GM19467 (cell line): ENCODE measurements at regions not wholly inside any gene's neighbourhood (a gene's known extent, or its start where the extent isn't known, plus 50 kb on each side); places are given as distances from the start of the nearest gene placed in this dataset.

ENCODE experiments used
- ATAC-seq: cut with Tn5 transposase; IDR thresholded peaks from one replicate; pipeline ENCODE4 v1.9.1; 2021; ENCODE audit warnings: mild to moderate bottlenecking, moderate library complexity; ENCODE audit not compliant: unreplicated experiment

- ATAC-seq, result no peak
These were observed 144.7 kb upstream of the CPSF6 start for GRCh38 chr12:69094606-69095216.

GRCh38 chr12:69095765-69096477, 143.4 kb upstream of the CPSF6 start:
- ATAC-seq, result no peak

DNA sequence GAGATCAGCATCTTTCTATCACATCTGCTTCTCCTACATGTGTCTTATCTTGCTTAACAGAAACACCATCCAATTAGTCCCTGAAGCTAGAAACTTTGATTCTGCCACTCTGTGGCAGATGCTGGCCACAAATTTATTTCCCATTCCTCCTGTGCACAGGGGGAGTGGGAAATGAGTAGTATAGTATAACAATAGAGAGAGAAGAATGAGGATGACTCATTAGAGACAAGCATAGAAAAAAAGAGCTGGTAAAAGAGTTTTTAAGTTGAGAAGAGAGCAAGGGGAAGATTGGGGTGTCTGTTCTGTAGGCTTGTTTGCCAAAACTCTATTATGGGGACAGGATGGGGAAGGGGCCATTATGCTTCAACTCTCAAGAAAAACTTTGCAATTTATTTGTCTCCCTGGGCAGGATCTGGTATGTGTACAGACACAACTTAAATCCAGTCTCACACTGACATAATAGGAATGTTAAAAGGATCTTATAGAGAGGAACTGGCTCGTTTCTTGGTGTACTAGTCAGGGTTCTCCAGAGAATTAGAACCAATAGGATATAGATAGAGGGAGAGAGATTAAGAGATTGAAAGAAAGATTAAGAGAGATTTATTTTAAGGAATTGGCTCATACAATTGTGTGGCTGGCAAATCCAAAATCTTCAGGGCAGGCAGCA, 142.6 kb upstream of the CPSF6 start:
- no peak for ATAC-seq

- ATAC-seq, result no peak
These were observed 141.6 kb upstream of the CPSF6 start for GRCh38 chr12:69097619-69098368.

DNA sequence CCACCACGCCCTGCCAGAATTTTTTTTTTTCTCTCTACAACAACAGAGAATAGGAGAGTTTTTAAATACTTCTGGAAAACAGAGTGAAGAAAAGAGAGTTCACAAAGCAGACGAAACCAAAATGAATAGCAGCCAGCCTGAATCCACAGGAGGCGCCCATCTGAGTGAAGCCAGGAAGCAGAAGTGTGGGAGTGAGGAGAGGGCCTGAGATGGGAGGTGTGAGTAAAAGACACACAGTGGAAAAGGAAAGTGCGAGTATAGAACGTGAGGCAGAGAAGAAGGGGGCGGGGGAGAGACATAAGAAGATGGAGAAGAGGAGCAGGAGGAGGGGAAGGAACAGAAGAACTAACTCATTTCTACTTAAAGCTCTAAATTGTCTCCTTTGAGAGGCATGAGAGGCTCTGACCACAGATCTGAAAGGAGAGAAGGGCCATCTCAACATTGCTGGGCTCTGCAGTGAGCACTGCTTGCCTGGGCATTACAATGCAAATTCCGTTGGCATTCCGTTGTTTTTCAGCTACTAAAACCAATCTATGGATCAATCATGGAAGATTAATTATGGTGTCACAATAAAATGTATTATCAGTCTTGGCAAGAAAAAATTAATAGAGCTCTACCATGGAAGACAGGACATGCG, 140.1 kb upstream of the CPSF6 start:
- ATAC-seq, result no peak

GRCh38 chr12:69101505-69101904, 137.9 kb upstream of the CPSF6 start:
- no peak for ATAC-seq

DNA sequence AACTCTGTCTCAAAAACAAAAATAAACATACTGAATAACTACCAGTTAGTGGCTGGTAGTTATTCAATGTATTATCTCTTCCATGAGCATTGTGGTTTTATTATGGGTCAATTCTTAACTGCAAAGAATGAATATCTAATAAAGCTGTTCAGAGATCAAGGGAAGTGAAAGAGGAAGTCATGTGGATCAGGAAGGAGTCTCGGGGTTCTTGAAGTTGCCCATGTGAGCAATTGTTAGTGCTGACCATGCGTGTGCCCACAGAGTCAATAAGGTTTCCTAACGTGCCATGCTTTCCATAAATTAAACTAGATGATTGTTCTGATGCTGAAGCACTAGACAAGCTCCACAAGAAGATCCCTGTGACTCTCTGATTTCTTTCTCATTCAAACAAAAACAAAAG, 136.5 kb upstream of the CPSF6 start:
- ATAC-seq, result no peak

DNA sequence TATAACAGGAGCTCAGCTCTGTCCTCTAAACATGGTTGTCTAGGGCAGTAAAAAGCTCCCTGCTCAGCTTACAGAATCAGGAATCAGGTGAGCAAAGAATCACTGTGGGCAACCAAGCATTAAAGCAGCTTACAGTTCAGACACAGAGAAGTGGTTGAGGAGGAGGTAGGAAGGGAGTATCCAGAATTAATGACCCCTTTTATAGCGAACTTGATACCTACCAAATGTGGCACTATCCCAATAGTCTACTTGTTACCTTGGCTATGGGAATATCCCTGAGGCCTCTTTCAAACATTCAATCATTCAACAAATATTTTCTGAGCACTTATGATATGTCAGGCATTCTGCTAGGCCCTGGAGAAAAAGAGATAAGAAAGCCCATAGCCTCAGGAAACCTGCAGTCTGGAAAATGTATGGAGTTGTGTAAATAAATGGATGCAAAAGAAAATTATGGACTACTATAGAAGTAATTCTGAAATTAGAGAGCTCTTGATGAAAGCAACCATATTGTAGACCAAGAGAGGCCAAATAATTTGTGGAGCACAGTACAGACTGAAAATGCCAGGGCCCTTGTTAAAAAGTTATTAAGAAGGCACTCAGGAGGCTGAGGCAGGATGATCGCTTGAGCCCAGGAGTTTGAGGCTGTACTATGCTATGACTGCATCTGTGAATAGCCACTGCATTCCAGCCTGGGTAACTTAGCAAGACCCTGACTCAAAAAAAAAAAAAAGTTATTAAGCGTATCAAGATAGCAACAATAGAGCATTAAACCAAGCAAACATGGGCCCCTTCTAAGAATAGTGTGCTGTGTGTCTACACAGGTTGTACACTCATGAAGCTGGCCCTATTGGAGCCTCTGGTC, 134.0 kb upstream of the CPSF6 start:
- ATAC-seq, result no peak

GRCh38 chr12:69106482-69107118, 132.8 kb upstream of the CPSF6 start:
- ATAC-seq, result no peak

DNA sequence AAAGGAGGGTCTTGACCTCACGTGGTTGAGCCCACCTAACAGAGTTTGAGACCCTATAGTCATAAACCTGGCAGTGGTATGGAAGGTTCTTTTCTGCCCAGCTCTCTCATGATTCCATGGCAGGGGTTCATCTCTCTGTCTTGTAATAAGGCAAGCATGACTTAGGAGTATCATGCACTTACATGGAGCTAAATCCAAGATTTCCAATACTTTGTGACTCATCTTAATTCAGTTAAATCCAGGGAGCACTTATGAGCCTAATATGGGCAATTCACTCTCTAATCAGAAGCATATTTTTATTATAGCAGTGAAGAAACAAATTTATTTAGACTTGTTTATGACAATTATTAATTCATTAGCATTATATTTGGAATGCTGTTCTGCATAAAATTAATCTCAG, 131.8 kb upstream of the CPSF6 start:
- ATAC-seq, result no peak

- no peak for ATAC-seq
These were observed 131.3 kb upstream of the CPSF6 start for GRCh38 chr12:69108037-69108436.

DNA sequence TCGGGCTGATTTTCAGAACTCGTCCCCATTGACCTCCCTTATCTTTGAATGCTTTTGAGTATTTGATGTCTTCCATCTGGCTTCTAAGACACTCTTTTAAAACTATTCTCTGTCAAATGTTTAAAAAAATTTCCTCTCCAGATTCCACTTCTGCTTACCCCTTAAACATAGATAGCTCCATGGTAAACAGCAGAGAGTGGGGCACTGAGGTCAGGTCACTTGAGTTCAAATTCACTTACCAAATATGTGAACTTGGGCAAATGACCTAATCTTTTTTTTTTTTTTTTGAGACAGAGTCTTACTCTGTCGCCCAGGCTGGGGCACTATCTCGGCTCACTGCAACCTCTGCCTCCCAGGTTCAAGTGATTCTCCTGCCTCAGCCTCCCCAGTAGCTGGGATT, 126.8 kb upstream of the CPSF6 start:
- no peak for ATAC-seq

DNA sequence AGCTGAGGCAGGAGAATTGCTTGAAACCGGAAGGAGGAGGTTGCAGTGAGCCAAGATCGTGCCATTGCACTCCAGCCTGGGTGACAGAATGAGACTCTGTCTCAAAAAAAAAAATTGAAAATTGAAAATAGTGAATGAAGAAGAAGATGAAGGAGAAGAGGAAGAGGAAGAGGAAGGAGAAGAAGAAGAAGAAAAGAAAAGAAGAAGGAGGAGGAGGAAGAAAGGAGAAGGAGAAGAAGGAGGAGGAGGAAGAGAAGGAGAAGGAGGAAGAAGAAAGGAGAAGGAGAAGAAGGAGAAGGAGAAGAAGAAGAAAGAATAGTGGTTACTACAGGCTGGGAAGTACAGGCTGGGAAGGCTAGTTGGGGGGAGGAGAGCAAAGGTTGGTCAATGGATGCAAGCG, 124.3 kb upstream of the CPSF6 start:
- no peak for ATAC-seq

- no peak for ATAC-seq
These were observed 123.4 kb upstream of the CPSF6 start for GRCh38 chr12:69115951-69116350.

GRCh38 chr12:69117566-69118266, 121.7 kb upstream of the CPSF6 start:
- ATAC-seq, result no peak

DNA sequence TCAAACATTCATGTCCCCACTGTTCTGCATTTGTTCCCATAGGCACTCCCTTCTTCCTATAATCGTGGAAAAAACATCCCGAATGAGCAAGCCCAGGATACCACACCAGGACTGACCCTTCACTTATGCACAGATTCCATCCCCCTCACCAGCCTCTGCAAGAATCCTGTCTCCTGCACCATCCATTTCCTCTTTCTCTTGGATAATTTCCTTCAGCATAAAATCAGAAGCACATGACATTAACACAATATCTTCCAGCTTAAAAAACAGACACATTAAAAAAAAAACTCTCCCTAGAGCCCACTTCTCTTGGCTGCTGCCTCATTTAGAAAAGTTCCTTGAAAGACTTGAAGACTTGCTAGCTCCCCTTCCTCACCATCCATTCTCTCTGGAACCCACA, 120.9 kb upstream of the CPSF6 start:
- ATAC-seq, result no peak

GRCh38 chr12:69119770-69120169, 119.6 kb upstream of the CPSF6 start:
- ATAC-seq, result no peak

DNA sequence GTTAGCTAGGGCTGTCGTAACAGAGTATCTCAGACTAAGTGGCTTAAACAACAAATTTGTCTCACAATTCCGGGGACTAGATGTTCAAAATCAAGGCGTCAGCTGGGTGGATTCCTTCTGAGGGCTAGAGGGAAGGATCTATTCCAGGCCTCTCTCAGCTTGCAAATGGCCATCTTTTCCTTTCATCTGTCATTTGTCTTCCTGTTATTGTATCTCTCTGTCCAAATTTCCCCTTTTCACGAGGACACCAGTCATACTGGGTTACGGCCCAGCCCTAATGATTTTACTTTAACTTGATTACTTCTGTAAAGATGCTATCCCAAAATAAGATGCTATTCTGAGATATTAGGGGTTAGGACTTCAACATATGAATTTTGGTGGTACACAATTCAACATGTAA, 119.0 kb upstream of the CPSF6 start:
- no peak for ATAC-seq

GRCh38 chr12:69123311-69123710, 116.1 kb upstream of the CPSF6 start:
- ATAC-seq, result no peak
